ENCODE measurements at regions not wholly inside any gene's neighbourhood (a gene's known extent, or its start where the extent isn't known, plus 50 kb on each side); places are given as distances from the start of the nearest gene placed in this dataset.

GRCh38 chr1:184866991-184867788 is 107.1 kb downstream of the NIBAN1 start:
- Histone ChIP-seq H3K9me3 (no peaks in the 10 kb centered on the region), H3K27me3 (no peaks in the 10 kb centered on the region; the same call in 1 of the 2 replicates), H3K4me3 (no peak overlapping the region), H3K36me3 (no peaks in the 10 kb centered on the region)
- DNase-seq, result no peak

- DNase-seq, result no peak
- Histone ChIP-seq H3K9me3 (no peaks in the 10 kb centered on the region), H3K27me3 (no peaks in the 10 kb centered on the region; the same call in 1 of the 2 replicates)
These were observed 107.7 kb downstream of the NIBAN1 start for GRCh38 chr1:184866586-184866985.

GRCh38 chr1:184865831-184866230 is 108.5 kb downstream of the NIBAN1 start:
- Histone ChIP-seq H3K27me3 (no peaks in the 10 kb centered on the region; the same call in 1 of the 2 replicates), H3K4me3 (no peak overlapping the region), H3K9me3 (no peaks in the 10 kb centered on the region), H3K36me3 (no peaks in the 10 kb centered on the region)
- DNase-seq, result no peak

More at GRCh38 chr1:184866586-184866985, 107.7 kb downstream of the NIBAN1 start:
- H3K4me3 ChIP-seq, result no peak overlapping the region
- H3K36me3 ChIP-seq, result no peaks in the 10 kb centered on the region

- no peaks in the 10 kb centered on the region; the same call in 1 of the 2 replicates for H3K27me3 ChIP-seq
- no peak for DNase-seq
- H3K9me3 ChIP-seq, result no peaks in the 10 kb centered on the region
- H3K36me3 ChIP-seq, result no peaks in the 10 kb centered on the region
- H3K4me3 ChIP-seq, result no peak overlapping the region
These were observed 107.2 kb upstream of the EDEM3 start for GRCh38 chr1:184861755-184862336.

GRCh38 chr1:184860985-184861754 is 106.5 kb upstream of the EDEM3 start:
- Histone ChIP-seq H3K4me3 (no peak overlapping the region), H3K27me3 (no peaks in the 10 kb centered on the region; the same call in 1 of the 2 replicates), H3K36me3 (no peaks in the 10 kb centered on the region), H3K9me3 (no peaks in the 10 kb centered on the region)
- no peak for DNase-seq

GRCh38 chr1:184860535-184860934 is 105.9 kb upstream of the EDEM3 start:
- Histone ChIP-seq H3K27me3 (no peaks in the 10 kb centered on the region; the same call in 1 of the 2 replicates), H3K36me3 (no peaks in the 10 kb centered on the region), H3K9me3 (no peaks in the 10 kb centered on the region), H3K4me3 (no peak overlapping the region)
- no peak for DNase-seq

- no peak for DNase-seq
- H3K27me3 ChIP-seq, result no peaks in the 10 kb centered on the region; the same call in 1 of the 2 replicates
These were observed 104.9 kb upstream of the EDEM3 start for GRCh38 chr1:184859381-184860105.

GRCh38 chr1:184858288-184858687 is 103.6 kb upstream of the EDEM3 start:
- DNase-seq, result no peak
- Histone ChIP-seq H3K9me3 (no peaks in the 10 kb centered on the region), H3K36me3 (no peaks in the 10 kb centered on the region), H3K27me3 (no peaks in the 10 kb centered on the region; the same call in 1 of the 2 replicates), H3K4me3 (no peak overlapping the region)

More at GRCh38 chr1:184859381-184860105, 104.9 kb upstream of the EDEM3 start:
- H3K4me3 ChIP-seq, result no peak overlapping the region
- H3K36me3 ChIP-seq, result no peaks in the 10 kb centered on the region
- H3K9me3 ChIP-seq, result no peaks in the 10 kb centered on the region

- no peak for DNase-seq
These were observed 100.0 kb upstream of the EDEM3 start for GRCh38 chr1:184854496-184855140.

GRCh38 chr1:184854036-184854435 is 99.4 kb upstream of the EDEM3 start:
- Histone ChIP-seq H3K9me3 (no peaks in the 10 kb centered on the region), H3K27me3 (no peaks in the 10 kb centered on the region), H3K36me3 (no peaks in the 10 kb centered on the region), H3K4me3 (no peak overlapping the region)
- DNase-seq, result no peak

More at GRCh38 chr1:184854496-184855140, 100.0 kb upstream of the EDEM3 start:
- Histone ChIP-seq H3K9me3 (no peaks in the 10 kb centered on the region), H3K4me3 (no peak overlapping the region), H3K36me3 (no peaks in the 10 kb centered on the region), H3K27me3 (no peaks in the 10 kb centered on the region)

GRCh38 chr1:184851822-184852746 is 97.4 kb upstream of the EDEM3 start:
- no peak for DNase-seq
- Histone ChIP-seq H3K36me3 (no peaks in the 10 kb centered on the region), H3K9me3 (no peaks in the 10 kb centered on the region), H3K27me3 (no peaks in the 10 kb centered on the region), H3K4me3 (no peak overlapping the region)

- Histone ChIP-seq H3K27me3 (no peaks in the 10 kb centered on the region), H3K9me3 (no peaks in the 10 kb centered on the region), H3K36me3 (no peaks in the 10 kb centered on the region), H3K4me3 (no peak overlapping the region)
- DNase-seq, result no peak
These were observed 89.3 kb upstream of the EDEM3 start for GRCh38 chr1:184843732-184844495.

- H3K27me3 ChIP-seq, result no peaks in the 10 kb centered on the region
- no peaks in the 10 kb centered on the region for H3K36me3 ChIP-seq
- H3K9me3 ChIP-seq, result no peaks in the 10 kb centered on the region
- DNase-seq, result no peak
- H3K4me3 ChIP-seq, result no peak overlapping the region
These were observed 85.9 kb upstream of the EDEM3 start for GRCh38 chr1:184840596-184840995.

- no peak overlapping the region for H3K4me3 ChIP-seq
- peak; percentile 90 for DNase-seq
- no peaks in the 10 kb centered on the region for H3K9me3 ChIP-seq
- no peaks in the 10 kb centered on the region for H3K36me3 ChIP-seq
- H3K27me3 ChIP-seq, result no peaks in the 10 kb centered on the region
These were observed 83.9 kb upstream of the EDEM3 start for GRCh38 chr1:184838504-184838951.

Measured in MG63 (cell line).